HepG2 (cell line): ENCODE measurements at regions not wholly inside any gene's neighbourhood (a gene's known extent, or its start where the extent isn't known, plus 50 kb on each side); places are given as distances from the start of the nearest gene placed in this dataset.

ENCODE experiments used
- ETS1 ChIP-seq: sonication (generic); formaldehyde crosslinking; IDR thresholded peaks from 2 replicates; pipeline ENCODE4 v1.4.0; 2020; ENCODE audit warnings: missing genetic modification reagents
- IRF2 ChIP-seq: IDR thresholded peaks from 2 replicates; pipeline ENCODE4 v1.6.1; 2018; ENCODE audit warnings: missing genetic modification reagents, missing compliant biosample characterization
- MAFF ChIP-seq: IDR thresholded peaks from 2 replicates; pipeline ENCODE4 v1.6.1; 2011; ENCODE audit warnings: low read depth, low read length, improper control_type of control experiment
- SIX1 ChIP-seq: sonication (generic); formaldehyde crosslinking; IDR thresholded peaks from 2 replicates; pipeline ENCODE4 v1.4.0; 2020; ENCODE audit warnings: missing genetic modification reagents, borderline replicate concordance
- ZNF574 ChIP-seq: sonication (generic); formaldehyde crosslinking; IDR thresholded peaks from 2 replicates; pipeline ENCODE4 v1.4.0; 2020; ENCODE audit warnings: missing genetic modification reagents
- ZNF687 ChIP-seq: sonication (generic); formaldehyde crosslinking; IDR thresholded peaks from 2 replicates; pipeline ENCODE4 v1.5.1; 2020; ENCODE audit warnings: mild to moderate bottlenecking, missing genetic modification reagents, moderate library complexity
- ZSCAN31 ChIP-seq: sonication (generic); formaldehyde crosslinking; IDR thresholded peaks from 2 replicates; pipeline ENCODE4 v1.5.0; 2020; ENCODE audit warnings: low read depth, mild to moderate bottlenecking, missing genetic modification reagents
- TF ChIP-seq, protein P1 (sequence below): sonication (generic); formaldehyde crosslinking; IDR thresholded peaks from 2 replicates; pipeline ENCODE4 v1.9.0; 2021; ENCODE audit warnings: missing genetic modification reagents, borderline replicate concordance
- TF ChIP-seq, protein P2 (sequence below): sonication (generic); formaldehyde crosslinking; IDR thresholded peaks from 2 replicates; pipeline ENCODE4 v1.4.0; 2020; ENCODE audit warnings: low read depth, mild to moderate bottlenecking, missing genetic modification reagents

DNA sequence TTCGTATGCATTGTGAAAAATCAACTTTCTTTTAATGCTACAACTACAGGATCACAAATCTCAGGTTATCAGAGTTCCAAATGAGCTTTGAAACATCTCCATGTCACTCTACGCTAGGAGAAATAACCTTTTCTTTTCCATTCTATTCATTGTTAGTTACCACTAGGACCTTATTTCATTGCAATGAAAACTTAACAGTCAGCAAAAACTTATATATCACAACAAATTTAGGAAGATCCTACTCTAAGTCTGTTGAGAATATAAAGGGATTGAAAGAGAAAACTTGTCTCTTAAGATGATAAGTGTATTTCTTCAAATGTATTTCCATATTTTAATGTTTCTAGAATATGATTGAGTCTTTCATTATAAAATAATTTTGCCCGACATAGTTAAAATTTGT lies 539.1 kb downstream of the TMTC2 start (continued):
- TF ChIP-seq MAFF (peak; percentile 68; the same call in 1 of the 2 replicates), ETS1 (CRISPR knock-in tag) (no peak), IRF2 (CRISPR knock-in tag) (no peak), ZNF574 (CRISPR knock-in tag) (no peak), SIX1 (CRISPR knock-in tag) (no peak), ZSCAN31 (no peak), ZNF687 (CRISPR knock-in tag) (no peak)
- TF ChIP-seq, protein P1, sequence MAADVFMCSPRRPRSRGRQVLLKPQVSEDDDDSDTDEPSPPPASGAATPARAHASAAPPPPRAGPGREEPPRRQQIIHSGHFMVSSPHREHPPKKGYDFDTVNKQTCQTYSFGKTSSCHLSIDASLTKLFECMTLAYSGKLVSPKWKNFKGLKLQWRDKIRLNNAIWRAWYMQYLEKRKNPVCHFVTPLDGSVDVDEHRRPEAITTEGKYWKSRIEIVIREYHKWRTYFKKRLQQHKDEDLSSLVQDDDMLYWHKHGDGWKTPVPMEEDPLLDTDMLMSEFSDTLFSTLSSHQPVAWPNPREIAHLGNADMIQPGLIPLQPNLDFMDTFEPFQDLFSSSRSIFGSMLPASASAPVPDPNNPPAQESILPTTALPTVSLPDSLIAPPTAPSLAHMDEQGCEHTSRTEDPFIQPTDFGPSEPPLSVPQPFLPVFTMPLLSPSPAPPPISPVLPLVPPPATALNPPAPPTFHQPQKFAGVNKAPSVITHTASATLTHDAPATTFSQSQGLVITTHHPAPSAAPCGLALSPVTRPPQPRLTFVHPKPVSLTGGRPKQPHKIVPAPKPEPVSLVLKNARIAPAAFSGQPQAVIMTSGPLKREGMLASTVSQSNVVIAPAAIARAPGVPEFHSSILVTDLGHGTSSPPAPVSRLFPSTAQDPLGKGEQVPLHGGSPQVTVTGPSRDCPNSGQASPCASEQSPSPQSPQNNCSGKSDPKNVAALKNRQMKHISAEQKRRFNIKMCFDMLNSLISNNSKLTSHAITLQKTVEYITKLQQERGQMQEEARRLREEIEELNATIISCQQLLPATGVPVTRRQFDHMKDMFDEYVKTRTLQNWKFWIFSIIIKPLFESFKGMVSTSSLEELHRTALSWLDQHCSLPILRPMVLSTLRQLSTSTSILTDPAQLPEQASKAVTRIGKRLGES (CRISPR knock-in tag): no peak
- TF ChIP-seq, protein P2, sequence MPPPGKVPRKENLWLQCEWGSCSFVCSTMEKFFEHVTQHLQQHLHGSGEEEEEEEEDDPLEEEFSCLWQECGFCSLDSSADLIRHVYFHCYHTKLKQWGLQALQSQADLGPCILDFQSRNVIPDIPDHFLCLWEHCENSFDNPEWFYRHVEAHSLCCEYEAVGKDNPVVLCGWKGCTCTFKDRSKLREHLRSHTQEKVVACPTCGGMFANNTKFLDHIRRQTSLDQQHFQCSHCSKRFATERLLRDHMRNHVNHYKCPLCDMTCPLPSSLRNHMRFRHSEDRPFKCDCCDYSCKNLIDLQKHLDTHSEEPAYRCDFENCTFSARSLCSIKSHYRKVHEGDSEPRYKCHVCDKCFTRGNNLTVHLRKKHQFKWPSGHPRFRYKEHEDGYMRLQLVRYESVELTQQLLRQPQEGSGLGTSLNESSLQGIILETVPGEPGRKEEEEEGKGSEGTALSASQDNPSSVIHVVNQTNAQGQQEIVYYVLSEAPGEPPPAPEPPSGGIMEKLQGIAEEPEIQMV (CRISPR knock-in tag): no peak
